ENCODE measurements at regions not wholly inside any gene's neighbourhood (a gene's known extent, or its start where the extent isn't known, plus 50 kb on each side); places are given as distances from the start of the nearest gene placed in this dataset.
"Not testable (repeated sequence)": the region's sequence is repeated elsewhere in the genome, so short reads cannot be mapped to it uniquely, and the experiment has no call there.

DNA sequence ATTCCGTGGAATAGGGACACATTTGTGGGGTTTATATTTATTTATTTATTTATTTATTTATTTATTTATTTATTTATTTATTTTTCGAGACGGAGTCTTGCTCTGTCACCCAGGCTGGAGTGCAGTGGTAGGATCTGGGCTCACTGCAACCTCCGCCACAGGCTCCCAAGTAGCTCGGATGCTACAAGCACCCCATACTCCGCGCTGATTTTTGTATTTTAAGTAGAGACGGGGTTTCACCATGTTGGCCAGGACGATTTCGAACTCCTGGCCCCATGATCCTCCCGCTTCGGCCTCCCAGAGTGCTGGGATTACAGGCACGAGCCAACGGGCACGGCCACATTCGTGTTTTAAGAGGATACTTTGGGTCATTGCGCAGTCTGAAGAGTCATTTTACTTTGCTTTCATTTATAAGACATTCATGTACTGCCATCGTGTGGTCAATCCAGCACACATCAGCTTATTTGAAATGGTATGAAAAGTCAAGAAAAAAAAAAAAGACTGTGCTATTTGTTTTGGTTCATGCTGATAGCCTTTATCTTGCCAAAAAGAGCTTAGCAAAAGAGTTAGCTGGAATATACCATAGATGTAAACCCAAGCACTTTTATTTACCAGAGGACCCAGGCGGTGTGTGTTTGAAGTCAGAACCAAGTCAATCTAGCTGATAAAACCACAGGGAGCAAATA lies 1075.0 kb downstream of the EPHA3 start:
- TF ChIP-seq, protein P1, sequence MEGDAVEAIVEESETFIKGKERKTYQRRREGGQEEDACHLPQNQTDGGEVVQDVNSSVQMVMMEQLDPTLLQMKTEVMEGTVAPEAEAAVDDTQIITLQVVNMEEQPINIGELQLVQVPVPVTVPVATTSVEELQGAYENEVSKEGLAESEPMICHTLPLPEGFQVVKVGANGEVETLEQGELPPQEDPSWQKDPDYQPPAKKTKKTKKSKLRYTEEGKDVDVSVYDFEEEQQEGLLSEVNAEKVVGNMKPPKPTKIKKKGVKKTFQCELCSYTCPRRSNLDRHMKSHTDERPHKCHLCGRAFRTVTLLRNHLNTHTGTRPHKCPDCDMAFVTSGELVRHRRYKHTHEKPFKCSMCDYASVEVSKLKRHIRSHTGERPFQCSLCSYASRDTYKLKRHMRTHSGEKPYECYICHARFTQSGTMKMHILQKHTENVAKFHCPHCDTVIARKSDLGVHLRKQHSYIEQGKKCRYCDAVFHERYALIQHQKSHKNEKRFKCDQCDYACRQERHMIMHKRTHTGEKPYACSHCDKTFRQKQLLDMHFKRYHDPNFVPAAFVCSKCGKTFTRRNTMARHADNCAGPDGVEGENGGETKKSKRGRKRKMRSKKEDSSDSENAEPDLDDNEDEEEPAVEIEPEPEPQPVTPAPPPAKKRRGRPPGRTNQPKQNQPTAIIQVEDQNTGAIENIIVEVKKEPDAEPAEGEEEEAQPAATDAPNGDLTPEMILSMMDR (IDR thresholded peaks at IDR 0.05): peak; percentile 27 to 49 (median 36)
- TF ChIP-seq POLR2A (IDR thresholded peaks at IDR 0.05): not testable (repeated sequence)
